ENCODE measurements at regions not wholly inside any gene's neighbourhood (a gene's known extent, or its start where the extent isn't known, plus 50 kb on each side); places are given as distances from the start of the nearest gene placed in this dataset.

DNA sequence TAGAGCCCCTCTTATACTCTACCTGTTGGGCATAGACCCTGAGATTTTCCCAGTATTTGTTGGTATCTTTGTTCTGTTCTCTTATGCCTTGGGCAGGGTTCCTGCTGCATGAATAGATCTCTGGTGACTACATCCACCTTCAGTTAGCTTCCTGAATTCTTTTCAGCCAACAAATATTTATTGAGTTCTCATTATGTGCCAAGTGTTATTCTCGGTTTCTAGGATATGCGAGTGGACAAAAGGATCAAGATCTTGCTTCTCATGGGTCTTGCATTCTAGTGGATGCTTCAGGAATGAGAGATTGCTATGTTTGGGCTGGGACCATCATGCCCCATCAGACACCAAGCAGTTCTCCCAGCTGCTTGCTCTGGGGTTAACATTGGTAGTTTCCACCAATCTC, 340.0 kb downstream of the METTL15 start:
- no peak for DNase-seq

DNA sequence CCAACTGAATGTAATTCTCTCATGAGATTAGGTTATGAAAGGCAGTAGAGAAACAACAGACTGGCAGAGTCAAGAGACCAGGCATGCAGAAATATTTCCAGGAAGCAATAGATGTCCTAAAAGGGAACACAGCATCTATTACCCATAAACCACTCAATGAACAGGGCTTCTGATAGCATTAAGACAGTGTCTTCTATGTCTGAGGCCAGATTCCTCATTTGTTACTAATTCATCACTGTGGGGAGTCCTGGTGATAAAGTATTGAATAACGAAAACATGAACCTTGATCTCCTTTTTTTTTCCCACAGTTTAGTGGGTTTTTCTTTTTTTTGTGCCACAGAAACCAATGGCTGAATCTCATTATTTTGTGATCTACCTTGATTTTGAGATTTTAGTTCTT, 339.0 kb downstream of the METTL15 start:
- DNase-seq = no peak

DNA sequence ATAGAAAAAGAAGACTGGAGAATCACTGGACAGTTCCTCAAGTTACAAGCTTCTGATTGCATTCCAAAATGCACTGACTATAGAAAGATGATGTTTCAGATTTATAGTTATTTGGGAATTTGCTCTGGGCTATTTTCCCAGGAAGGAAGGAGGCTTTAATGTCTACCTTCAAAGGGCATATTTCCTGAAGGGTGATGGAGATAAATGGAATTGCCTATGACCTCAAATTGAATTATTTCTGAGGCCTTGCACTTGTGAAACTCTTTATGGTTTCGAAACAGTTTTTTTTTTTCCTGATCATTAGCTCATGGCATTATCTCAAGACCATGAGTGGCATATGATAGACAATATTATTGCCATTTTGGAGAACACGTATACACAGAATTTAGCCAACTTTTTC, 333.9 kb downstream of the METTL15 start:
- no peak for DNase-seq

DNA sequence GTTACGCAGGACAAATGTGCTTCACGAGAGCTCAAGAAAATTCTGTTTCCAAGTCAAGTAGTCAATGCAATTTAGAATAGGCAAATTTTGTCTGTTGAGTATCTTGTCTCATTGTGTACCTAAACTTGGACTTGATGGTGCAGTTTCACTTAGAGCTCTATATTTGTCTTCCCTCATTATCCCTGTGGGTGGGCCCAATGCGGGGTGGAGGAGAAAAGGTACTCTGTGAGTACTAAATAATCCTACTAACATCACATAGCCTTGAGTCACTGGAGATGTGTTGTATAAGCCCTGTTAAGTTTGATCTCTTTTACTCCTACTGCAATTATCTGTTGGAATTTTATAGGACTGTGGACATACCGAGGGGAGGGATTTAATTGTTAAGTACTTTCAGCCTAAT, 331.2 kb downstream of the METTL15 start:
- DNase-seq = no peak

DNA sequence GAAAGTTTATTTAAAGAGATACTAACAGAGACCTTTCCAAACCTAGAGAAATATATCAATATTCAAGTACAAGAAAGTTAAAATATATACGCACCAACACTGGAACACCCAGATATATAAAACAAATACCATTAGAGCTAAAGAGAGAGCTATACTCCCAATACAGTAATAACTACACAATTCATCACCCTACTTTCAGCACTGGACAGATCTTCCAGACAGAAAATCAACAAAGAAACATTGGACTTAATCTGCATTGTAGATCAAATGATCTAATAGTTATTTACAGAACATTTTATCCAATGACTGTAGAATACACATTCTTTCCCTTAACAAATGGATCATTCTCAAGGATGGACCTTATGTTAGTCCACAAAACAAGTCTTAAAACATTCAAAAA, 311.9 kb downstream of the METTL15 start:
- DNase-seq = no peak

DNA sequence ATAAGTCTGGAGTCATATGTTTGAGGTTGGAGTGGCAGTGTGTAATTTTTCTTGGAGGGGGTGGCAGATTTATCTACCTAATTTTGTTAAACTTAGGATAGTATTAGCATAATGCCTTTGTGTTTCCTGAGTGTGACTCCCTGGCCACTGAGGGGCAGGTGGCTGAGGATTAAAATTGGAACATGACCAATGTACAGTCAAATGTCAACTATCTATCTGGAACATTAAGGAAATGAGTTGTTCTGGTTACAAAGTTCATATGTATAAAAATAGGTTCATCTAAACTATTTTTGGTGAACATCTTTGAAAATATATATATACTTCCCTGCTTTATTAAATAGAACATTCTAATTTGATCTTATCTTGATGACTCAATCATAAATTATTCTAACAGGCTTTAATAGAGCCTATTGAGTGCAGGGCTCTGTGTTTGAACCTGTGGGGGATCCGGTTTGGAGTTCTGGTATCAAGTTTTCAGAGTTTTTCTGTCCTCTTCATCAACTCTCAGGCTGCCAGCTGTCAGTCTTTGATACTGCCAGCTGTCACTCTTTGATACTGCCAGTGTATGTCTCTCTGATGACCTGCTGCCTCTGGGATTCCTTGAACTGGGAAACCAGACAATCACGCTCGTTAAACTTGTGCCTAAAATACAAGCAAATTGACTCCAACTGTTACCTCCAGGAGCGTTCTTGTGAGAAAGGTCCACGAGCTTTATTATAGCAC, 309.6 kb downstream of the METTL15 start:
- no peak for DNase-seq

DNA sequence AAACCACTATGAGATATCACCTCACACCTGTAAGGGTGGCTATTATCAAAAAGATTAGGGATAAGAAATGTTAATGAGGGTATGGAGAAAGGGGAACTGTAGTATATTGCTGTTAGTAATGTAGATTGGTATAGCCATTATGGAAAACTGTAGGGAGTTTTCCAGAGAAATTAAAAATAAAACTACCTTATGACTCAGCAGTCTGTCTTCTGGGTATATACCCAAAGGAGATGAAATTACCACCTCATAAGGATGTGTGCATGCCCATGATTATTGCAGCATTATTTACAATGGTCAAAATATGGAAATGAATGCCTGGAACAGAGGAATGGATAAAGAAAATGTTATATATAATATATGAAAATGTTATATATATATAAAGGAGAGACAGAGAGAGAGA, 303.8 kb downstream of the METTL15 start:
- DNase-seq = no peak

DNA sequence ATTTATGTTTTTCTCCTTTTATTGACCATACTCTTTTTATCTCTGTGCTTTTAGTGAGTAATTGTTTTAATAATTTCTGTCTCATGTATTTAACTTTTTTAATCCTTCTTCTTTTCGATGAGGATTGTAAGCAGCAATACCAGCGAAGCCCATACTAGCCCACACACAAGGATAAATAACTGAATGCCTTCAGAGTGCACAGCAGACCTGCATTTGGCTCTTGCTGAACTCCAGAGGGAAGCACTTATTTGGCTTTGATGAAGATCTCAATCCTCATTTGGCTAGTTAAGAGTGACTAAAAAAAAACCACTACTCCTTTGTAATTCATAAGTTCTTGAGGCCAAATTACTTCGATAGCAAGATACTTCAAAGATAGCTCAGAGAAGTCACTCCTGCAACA, 293.3 kb downstream of the METTL15 start:
- no peak for DNase-seq

DNA sequence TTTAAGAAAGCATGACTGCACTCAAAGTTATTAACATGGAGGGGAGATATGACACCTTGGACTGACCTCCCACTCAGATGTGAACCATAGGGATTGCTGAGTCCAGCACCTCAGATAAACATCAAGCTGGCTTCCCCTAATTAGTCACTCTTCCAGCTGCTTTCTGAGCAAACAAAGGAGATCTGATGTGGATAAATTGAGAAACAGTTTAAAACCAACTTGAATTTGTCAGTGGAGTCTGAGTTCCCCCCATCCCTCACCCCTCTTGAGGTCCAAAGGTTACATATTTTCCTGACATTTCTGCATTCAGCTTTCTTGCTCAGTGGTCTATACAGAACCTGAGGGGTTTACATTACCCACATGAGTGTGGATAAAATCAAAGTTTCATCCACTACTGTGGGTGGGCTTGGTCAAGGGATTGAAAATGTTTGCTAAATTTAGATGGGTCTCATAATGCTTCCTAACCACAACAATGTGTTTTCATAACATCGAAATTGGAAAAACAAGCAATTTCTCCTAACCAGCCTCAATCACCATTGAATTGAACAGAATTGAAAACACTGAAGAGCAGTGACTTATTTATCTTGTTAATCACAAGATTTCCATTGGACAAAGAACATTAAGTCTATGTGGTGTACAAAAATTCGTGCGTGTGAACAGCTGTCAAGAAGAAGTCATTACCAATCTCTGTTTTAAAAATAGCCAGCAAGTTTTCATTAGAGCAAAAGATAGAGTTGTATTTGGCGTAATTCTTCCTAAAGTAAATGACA, 292.3 kb downstream of the METTL15 start:
- DNase-seq = no peak

DNA sequence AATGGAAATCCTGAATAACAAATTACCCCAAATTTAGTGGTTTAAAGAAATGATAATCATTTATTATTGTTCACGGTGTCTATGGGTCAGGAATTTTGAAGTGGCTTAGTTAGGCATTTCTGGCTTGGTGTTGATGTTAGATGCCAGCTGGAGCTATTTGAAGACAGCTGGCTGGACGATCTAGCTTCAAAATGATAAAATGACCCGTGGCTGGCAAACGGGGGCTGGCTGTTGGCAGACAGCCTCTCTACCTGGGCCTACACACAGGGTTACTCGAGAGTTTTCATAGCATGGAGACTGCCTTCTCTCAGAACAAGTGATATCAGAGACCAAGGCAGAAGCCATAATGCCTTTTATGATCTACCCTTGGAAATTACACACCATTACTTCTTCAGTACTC, 285.2 kb downstream of the METTL15 start:
- no peak for DNase-seq

DNA sequence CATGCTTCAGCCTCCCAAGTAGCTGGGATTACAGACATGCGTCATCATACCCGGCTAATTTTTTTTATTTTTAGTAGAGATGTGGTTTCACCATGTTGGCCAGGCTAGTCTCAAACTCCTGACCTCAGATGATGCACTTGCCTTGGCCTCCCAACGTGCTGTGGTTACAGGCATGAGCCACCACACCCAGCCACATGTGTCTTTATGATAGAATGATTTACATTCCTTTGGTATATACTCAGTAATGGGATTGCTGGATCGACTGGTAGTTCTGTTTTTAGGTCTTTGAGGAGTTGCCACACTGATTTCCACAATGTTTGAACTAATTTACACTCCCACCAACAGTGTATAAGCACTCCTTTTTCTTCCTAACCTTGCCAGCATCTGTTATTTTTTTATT, 276.2 kb downstream of the METTL15 start:
- no peak for DNase-seq

DNA sequence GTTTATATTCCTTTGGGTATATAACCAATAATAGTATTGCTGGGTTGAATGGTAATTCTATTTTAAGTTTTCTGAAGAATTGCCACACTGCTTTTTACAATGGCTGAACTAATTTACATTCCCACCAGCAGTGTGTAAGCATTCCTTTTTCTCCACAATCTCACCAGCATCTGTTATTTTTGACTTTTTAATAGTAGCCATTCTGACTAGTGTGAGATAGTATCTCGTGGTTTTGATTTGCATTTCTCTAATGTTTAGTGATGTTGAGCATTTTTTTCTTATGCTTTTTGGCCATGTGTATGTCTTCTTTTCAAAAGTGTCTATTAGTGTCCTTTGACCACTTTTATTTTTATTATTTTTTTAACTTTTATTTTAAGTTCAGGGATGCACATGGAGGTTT, 275.3 kb downstream of the METTL15 start:
- no peak for DNase-seq
